NCI-H146 (cell line): ENCODE measurements at regions not wholly inside any gene's neighbourhood (a gene's known extent, or its start where the extent isn't known, plus 50 kb on each side); places are given as distances from the start of the nearest gene placed in this dataset.
"Not testable (repeated sequence)": the region's sequence is repeated elsewhere in the genome, so short reads cannot be mapped to it uniquely, and the experiment has no call there.

ENCODE experiments used
- DNase-seq: peaks from one replicate; lab custom pipeline; 2025; lab: John Stamatoyannopoulos, UW

DNA sequence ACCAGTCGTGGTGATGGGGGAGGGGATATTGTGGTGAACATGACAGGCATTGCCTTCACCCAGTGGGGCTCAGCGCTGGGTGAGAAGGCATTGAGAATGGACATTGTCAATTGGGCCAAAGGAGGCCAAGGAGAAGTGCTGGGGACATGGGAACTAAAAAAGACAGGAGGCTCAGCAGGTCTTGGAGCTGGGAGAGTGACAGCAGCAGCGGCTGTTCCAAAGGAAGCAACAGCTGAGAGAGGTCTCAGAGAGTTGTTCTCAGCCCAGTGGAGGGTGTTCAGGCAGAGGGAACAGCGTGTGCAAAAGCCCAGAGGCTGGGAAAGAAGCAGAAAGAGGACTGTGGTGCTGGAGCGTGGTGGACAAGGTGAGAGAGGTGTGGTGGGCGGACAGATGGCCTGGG, 56.6 kb upstream of the ASNS start:
- DNase-seq: not testable (repeated sequence)

DNA sequence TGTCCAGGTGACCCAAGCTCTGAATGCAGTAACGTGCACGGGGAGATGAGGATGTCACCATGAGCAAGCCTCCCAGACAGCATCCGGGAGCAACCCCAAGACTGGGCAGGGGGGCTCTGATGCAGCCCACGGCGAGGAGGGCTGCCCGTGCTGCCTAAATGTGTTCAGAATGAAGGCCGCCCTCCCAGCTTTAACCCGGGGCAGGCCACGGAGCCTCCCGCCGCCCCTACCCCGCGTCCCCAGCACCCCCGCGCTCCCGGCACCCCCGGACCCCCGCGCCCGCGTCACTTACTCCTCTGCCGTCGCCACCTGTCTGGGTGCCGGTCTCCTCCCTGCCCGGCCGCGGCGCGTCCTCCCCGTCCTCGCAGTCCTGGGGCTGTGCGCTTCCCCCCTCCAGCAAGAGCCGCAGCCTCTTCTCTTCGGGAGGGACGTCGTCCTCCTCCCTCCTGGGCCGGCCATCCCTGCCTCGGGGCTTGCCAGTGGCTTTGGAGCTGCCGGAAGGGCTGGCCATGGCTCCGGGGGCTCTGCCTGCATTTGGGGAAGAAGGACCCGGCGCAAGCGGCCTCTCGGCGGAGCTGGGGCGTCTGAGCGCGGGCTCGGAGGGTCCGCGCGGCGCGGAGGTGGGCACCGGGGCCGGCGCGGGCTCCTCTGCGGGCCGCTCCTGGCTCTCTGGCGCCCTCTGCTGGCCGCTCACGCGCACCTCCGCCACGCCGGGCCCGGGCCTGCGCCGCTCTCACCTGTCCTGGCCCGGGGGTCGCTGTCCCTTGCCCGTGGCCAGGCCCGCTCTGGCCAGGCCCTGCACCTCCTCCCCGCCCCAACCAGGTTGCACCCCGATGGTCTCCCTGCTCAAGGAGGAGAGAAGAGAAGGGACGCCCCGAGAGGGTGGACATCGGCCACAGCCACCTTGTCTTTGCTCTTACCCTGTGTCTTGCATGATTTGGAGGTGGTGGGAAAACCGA, 55.9 kb upstream of the ASNS start:
- peak; percentile 25 for DNase-seq
